ENCODE measurements at regions not wholly inside any gene's neighbourhood (a gene's known extent, or its start where the extent isn't known, plus 50 kb on each side); places are given as distances from the start of the nearest gene placed in this dataset.

- no peak for DNase-seq
Observed at GRCh38 chr3:159174715-159175692, 373.1 kb downstream of the MFSD1 start.

GRCh38 chr3:159178209-159178897 lies 376.5 kb downstream of the MFSD1 start:
- DNase-seq = no peak

- no peak for DNase-seq
Observed at GRCh38 chr3:159182961-159183360, 381.1 kb downstream of the MFSD1 start.

GRCh38 chr3:159185443-159186050 lies 383.7 kb downstream of the MFSD1 start:
- DNase-seq = peak; percentile 68

- peak; percentile 90 for DNase-seq
Observed at GRCh38 chr3:159186581-159186980, 384.7 kb downstream of the MFSD1 start.

- DNase-seq = peak; percentile 39
Observed at GRCh38 chr3:159187232-159187631, 385.4 kb downstream of the MFSD1 start.

GRCh38 chr3:159187706-159188105 lies 385.9 kb downstream of the MFSD1 start:
- DNase-seq = peak; percentile 25

- DNase-seq = no peak
Observed at GRCh38 chr3:159189994-159190669, 388.3 kb downstream of the MFSD1 start.

GRCh38 chr3:159191447-159191846 lies 389.6 kb downstream of the MFSD1 start:
- no peak for DNase-seq

GRCh38 chr3:159196359-159196758 lies 394.5 kb downstream of the MFSD1 start:
- DNase-seq = no peak

GRCh38 chr3:159200176-159200575 lies 398.3 kb downstream of the MFSD1 start:
- DNase-seq = no peak

GRCh38 chr3:159208050-159208449 lies 406.2 kb downstream of the MFSD1 start:
- no peak for DNase-seq

GRCh38 chr3:159209459-159209858 lies 407.6 kb downstream of the MFSD1 start:
- DNase-seq = no peak

- no peak for DNase-seq
Observed at GRCh38 chr3:159210336-159210735, 408.5 kb downstream of the MFSD1 start.

GRCh38 chr3:159216311-159216710 lies 414.5 kb downstream of the MFSD1 start:
- no peak for DNase-seq

GRCh38 chr3:159219231-159219630 lies 417.4 kb downstream of the MFSD1 start:
- DNase-seq = no peak

- no peak for DNase-seq
Observed at GRCh38 chr3:159221335-159221734, 419.5 kb downstream of the MFSD1 start.

- DNase-seq = no peak
Observed at GRCh38 chr3:159229116-159229680, 427.3 kb downstream of the MFSD1 start.

GRCh38 chr3:159232966-159233365 lies 431.1 kb downstream of the MFSD1 start:
- DNase-seq = no peak

- DNase-seq = no peak
Observed at GRCh38 chr3:159233734-159234133, 431.9 kb downstream of the MFSD1 start.

GRCh38 chr3:159234306-159234705 lies 432.5 kb downstream of the MFSD1 start:
- DNase-seq = no peak

- DNase-seq = no peak
Observed at GRCh38 chr3:159236321-159236720, 434.5 kb downstream of the MFSD1 start.

GRCh38 chr3:159237226-159237625 lies 435.4 kb downstream of the MFSD1 start:
- DNase-seq = no peak
